ENCODE measurements at regions not wholly inside any gene's neighbourhood (a gene's known extent, or its start where the extent isn't known, plus 50 kb on each side); places are given as distances from the start of the nearest gene placed in this dataset.

- TF ChIP-seq CTCF (IDR thresholded peaks at IDR 0.05) (no peak), POLR2A (IDR thresholded peaks at IDR 0.05; ENCODE audit: low read depth) (no peak), POLR2AphosphoS5 (IDR thresholded peaks at IDR 0.05) (no peak)
These were observed 108.8 kb upstream of the FOXC1 start for GRCh38 chr6:1500913-1501312.
